ENCODE measurements at regions not wholly inside any gene's neighbourhood (a gene's known extent, or its start where the extent isn't known, plus 50 kb on each side); places are given as distances from the start of the nearest gene placed in this dataset.

DNA sequence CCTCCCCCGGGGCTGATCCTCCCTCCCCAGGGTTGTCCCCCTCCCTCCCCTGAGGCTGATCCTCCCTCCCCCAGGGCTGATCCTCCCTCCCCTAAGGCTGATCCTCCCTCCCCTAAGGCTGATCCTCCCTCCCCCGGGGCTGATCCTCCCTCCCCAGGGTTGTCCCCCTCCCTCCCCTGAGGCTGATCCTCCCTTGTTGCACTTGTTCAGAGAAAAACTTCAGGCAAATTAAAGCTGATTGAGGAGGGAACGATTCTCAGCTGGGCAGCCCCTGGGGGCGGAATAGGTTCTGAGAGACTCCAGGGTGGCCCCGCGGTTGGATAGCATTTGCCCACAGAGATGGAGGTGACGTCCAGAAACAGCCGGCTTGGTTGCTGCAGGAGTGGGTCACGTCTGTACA, 110.7 kb upstream of the ADRA2C start:
- no peak for TF ChIP-seq EZH2 (IDR thresholded peaks at IDR 0.05; ENCODE audit: borderline replicate concordance, insufficient read depth, low read length, poor library complexity, severe bottlenecking)
- TF ChIP-seq RAD21 (conservative IDR thresholded peaks at IDR 0.05), result no peak
- TF ChIP-seq, protein P1, sequence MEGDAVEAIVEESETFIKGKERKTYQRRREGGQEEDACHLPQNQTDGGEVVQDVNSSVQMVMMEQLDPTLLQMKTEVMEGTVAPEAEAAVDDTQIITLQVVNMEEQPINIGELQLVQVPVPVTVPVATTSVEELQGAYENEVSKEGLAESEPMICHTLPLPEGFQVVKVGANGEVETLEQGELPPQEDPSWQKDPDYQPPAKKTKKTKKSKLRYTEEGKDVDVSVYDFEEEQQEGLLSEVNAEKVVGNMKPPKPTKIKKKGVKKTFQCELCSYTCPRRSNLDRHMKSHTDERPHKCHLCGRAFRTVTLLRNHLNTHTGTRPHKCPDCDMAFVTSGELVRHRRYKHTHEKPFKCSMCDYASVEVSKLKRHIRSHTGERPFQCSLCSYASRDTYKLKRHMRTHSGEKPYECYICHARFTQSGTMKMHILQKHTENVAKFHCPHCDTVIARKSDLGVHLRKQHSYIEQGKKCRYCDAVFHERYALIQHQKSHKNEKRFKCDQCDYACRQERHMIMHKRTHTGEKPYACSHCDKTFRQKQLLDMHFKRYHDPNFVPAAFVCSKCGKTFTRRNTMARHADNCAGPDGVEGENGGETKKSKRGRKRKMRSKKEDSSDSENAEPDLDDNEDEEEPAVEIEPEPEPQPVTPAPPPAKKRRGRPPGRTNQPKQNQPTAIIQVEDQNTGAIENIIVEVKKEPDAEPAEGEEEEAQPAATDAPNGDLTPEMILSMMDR (IDR thresholded peaks at IDR 0.05; ENCODE audit: poor library complexity, severe bottlenecking), result no peak
- no peak for TF ChIP-seq POLR2AphosphoS5 (IDR thresholded peaks at IDR 0.05)

Data from neural cell (in vitro differentiated cells).